HL-60 (cell line): ENCODE measurements at regions not wholly inside any gene's neighbourhood (a gene's known extent, or its start where the extent isn't known, plus 50 kb on each side); places are given as distances from the start of the nearest gene placed in this dataset.

Experiments used
- CTCF ChIP-seq: IDR thresholded peaks from one replicate; pipeline ENCODE4 v1.5.1; 2011; ENCODE audit warnings: low read length, control low read depth, inconsistent platforms; ENCODE audit not compliant: insufficient read depth
- GABPA ChIP-seq: IDR thresholded peaks from 2 replicates; pipeline ENCODE4 v1.6.1; 2012; ENCODE audit warnings: low read depth
- REST ChIP-seq: IDR thresholded peaks from 2 replicates; pipeline ENCODE4 v1.6.1; 2012; ENCODE audit warnings: low read depth; ENCODE audit not compliant: insufficient replicate concordance

- TF ChIP-seq CTCF, result no peak
- no peak for TF ChIP-seq GABPA
- no peak for TF ChIP-seq REST
These were observed 214.1 kb downstream of the COL4A1 start for GRCh38 chr13:110092831-110093247.
